NCI-H2196 (cell line): ENCODE measurements at regions not wholly inside any gene's neighbourhood (a gene's known extent, or its start where the extent isn't known, plus 50 kb on each side); places are given as distances from the start of the nearest gene placed in this dataset.

ENCODE experiments used
- DNase-seq: peaks from one replicate; lab custom pipeline; 2025; ENCODE audit not compliant: unreplicated experiment; lab: John Stamatoyannopoulos, UW

DNA sequence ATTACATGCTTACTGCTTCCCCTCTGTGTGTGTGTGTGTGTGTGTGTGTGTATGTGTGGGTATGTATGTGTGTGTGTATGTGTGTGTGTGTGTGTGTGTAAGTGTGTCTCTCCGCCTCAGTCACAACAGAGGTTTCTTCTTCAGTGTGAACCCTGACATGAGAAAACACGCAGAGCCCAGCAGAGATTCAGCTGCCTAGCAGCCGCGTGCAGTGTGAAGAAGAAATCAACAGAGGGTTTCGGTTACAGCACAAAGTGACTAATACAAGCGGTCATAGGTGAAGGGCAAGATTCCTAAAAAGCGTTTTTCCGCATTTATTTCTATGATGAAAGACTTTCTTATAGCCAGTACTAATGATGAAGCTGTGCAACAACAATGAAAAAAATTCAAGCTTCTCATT, 55.3 kb upstream of the ZFP42 start:
- no peak for DNase-seq

DNA sequence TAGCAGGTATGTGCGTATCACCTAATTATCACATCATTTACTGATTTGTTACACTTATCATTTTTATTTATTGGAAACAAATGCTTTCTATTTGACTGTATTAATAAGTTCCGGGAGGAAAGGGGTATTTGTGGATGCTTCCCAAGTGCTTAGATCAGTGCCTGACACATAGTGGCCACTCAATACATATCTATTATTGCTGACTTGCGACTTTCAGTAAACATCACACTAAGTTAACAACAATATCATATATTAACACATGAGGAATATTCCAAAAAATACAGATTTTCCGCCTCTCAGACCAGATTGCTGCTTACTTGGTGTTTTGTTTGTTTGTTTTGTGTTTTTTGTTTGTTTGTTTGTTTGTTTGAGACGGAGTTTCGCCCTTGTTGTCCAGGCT, 52.6 kb upstream of the ZFP42 start:
- no peak for DNase-seq

DNA sequence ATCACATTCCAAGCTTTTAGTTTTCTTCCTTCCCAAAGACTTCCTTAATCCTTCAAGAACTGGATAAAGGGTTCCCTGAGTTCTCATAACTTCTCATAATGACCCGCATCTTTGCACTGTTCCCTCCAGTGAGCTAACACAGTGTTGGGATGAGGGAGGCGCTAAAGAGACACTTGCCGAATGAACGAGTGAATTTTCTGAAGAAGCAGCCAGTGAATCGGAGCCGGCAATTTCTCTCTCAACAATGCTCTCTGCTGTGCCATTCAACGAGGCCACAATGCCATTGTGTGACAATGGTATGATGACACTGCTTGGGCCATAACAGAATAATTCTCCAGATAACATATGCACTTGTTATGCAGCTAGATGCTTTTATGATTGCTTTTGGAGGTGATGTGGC, 51.4 kb upstream of the ZFP42 start:
- DNase-seq = no peak
